Right hindlimb (tissue), 1 donor: ENCODE measurements at regions not wholly inside any gene's neighbourhood (a gene's known extent, or its start where the extent isn't known, plus 50 kb on each side); places are given as distances from the start of the nearest gene placed in this dataset.
"Not testable (repeated sequence)": the region's sequence is repeated elsewhere in the genome, so short reads cannot be mapped to it uniquely, and the experiment has no call there.

ENCODE experiments used
- DNase-seq: peaks from one replicate; pipeline ENCODE4 v3.0.0-alpha.2; 2018

DNA sequence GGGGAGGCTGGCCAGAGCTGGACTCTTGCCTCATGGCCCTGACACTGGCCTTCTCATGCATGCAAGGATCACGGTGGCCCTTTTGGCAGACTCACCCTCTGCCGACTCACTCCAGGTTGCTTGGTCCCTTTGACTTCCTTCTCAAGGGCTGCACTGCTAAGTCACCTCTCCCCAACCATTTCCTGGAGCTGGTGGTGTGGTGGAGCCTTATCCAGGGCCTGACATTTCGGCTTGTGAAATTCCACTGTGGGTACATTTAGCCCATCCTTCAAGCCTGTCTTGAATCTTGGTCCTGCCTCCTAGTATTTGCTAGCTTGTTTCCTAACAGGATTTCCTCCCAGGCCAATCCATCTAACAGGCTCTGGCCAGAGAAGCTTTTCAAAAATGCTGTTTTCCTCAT is 52.6 kb upstream of the JUN start:
- no peak for DNase-seq

DNA sequence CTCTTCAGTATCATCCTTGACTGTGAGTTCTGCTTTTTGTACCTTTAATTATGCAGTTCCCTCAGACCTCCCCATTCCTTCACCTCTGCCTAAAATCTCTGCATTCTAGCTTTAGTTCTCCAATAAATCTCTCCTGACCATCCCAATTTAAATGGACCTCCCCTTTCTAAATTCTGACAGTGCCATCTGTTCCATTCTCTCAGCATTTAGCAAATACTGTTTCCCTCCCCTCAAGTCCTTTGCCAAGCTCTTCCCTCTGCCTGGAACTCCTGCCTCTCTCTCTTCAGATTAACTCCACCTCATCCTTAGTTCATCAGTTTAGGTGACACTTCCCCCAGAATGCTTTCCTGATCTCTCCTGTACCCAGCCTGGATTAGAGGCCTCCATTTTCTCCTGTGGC is 54.0 kb upstream of the JUN start:
- DNase-seq, result no peak

DNA sequence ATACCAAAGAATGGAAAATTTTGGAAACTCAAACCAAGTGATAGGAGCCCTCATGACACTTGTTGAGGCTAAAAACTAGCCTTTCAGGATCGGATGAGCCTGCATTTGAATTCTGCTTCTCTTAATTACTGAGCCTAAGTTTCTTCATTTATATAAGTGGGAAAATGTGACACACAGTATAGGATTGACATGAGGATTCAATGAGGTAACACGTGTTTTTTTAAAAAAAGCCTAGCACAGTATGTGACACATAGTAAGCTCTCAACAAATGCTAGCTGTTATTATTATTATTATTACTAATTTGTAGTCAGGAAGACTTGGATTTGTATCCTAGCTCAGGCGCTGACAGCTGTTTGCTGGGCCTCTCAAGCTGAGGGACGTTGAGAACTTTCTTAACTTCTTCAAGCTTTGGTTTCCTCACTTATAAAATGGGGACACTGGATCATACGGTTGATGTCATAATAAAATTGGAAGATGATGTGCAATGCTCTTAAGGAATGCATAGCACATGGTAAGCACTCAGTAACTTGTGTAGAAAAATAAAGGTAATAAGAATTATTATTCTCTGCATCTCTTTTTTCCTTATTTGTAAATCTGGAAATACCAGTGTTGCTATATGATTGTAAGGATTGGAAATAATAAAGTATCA is 55.4 kb upstream of the JUN start:
- DNase-seq, result no peak

- no peak for DNase-seq
Measured at GRCh38 chr1:58839846-58840835, 56.3 kb upstream of the JUN start.

- DNase-seq, result no peak
Measured at GRCh38 chr1:58841455-58841854, 57.6 kb upstream of the JUN start.

- no peak for DNase-seq
Measured at GRCh38 chr1:58842941-58843340, 59.1 kb upstream of the JUN start.

DNA sequence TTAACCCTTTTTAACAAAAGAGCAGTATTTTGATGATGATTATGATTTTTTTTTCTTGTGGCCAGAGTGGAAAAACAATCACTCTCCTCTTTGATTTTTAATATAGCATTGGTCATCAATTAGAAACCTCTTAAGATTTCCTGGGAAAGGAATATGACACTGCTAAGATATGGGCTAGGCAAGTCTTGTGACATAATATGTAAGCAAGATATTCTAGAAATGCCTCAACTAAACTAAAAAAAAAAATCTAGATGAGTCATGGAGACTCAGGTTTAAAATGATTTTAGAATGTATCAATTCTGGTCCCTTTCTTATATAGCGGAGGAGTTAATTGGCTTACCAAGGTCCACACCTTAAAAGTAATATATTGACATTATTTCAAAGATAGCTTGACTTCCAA is 60.3 kb upstream of the JUN start:
- DNase-seq, result no peak

DNA sequence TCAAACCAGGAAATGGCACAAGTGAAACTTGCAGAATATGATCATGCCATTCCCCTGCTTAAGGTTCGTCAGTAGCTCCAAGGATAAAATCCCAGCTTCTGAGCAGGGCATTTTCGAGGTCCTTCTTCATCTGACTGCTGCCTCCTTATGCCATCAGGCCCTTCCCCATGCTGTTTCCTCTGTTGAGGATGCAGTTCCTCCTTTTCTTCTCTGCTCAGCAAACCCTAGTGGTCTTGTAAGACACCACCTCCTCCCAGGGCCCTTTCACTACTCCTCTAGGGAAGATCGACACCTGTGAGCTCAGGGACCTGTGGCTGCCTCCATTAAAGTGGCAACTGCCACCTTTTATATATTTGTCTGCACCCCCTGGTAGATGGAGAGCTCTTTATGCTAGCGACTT is 62.1 kb upstream of the JUN start:
- no peak for DNase-seq

- DNase-seq, result peak; percentile 54
Measured at GRCh38 chr1:58848818-58849411, 65.1 kb upstream of the JUN start.

DNA sequence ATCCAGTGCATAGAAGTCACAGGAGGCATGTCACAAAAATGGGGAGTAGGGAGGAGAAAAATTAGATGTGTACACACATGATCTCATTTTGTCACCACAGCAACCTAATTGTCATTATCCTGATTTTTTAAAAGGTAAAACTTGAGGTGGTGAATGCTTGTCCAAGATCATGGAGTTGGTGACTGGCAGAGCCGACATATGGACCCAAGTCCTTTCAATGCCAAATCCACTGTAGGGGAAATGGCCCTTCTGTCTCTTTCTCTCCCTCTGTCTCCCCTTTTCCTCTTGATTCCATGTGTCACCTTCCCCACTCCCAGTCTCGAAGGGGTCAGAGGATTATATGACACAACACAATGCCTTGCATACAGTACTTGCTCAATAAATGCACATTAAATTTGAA is 65.7 kb upstream of the JUN start:
- no peak for DNase-seq

GRCh38 chr1:58850636-58851035 is 66.8 kb upstream of the JUN start:
- no peak for DNase-seq

DNA sequence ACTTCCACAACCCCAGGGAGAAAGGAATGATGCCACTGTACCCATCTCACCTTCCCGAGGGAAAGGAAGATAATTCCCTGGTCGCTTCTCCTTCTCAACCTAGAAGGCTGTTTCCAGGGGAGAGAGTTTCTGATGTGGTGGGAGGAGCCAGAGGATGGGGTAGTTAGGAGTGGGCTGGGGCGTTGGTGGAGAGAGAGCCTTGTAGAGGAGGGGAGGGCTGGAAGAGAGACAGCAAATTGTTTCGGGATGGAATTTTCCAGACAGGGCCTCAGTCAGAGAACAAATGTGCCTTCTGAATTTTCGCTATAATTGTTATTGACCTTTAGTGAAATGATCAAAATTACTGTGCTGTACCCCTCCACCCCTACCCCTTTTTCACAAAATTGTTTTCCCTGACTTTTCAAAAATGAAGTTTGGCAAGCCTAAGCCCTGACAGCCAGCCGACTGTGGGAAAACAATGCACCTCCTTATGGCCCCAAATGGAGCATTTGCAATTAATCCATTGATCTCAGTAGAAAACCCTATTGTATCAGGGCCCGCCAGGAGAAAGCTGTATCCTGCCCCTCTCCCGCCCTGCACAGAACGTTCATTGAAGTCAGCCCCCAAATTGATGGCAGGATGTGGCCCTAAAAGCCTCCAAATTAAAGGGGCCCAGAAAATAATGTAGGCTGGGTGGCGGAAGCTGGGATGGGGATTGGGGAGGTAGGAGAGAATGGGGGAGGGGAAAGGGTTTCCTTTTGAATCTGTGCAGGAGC is 69.1 kb upstream of the JUN start:
- no peak for DNase-seq

DNA sequence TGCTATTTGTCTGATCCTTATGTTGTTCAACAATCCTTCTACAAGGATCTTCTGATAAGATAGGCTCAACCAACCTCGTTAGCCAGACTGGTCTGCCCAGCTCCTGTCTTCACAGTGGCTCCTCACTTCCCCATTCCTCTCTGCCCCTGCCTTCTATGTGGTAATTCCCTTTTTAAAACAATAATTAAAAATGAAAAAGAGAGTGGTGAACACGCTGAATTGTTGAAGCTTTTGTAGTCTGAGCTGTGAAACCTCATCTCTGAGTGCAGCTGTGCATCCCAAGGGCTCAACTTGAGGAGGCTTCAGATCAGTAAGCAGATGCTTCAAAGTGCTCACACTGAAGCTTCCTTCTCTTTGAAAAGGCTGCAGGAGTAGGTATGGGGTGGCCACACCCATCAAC is 70.7 kb upstream of the JUN start:
- DNase-seq, result no peak

- no peak for DNase-seq
Measured at GRCh38 chr1:58855274-58856165, 71.7 kb upstream of the JUN start.

DNA sequence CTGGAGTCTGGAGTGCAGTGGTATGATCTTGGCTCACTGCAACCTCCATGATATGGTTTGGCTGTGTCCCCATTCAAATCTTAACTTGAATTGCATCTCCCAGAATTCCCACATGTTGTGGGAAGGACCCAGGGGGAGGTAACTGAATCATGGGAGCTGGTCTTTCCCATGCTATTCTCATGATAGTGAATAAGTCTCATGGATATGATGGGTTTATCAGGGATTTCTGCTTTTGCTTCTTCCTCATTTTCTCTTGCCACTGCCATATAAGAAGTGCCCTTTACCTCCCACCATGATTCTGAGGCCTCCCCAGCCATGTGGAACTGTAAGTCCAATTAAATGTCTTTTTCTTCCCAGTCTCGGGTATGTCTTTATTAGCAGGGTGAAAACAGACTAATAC is 72.4 kb upstream of the JUN start:
- DNase-seq, result not testable (repeated sequence)

GRCh38 chr1:58857680-58858673 is 74.1 kb upstream of the JUN start:
- DNase-seq, result no peak

DNA sequence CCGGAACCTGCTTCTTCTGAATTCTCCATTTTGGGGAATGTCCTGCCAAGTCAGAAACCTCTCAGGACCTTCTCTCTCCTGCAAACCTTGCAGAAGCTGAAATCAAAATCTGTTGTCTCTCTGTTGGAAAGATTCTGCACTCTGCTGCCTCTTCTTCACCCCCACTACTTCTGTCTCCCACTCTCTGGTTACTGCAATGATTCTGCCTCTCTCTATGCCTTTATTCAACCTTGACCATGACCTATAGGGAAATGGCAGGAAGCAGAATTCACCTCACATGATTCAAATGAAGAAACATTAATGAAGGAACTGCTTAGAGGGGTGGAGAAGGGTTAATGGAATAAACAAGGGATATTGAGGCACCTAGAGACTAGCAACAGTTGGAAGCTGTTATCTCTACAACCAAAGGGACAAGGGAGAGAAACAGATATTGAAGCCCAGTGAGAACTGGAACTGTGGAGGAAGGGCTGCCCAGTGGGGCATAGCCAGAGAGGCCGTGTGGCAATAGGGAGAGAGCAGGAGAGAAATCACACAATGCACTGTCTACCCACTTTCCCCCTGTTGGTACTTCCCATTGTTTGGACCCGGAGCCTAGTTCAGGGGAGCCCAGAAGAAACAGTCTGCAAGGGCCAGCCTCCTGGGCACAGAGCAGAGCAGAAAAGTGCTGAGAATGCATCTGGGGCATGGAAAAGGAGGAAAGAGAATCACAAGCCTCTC is 76.1 kb upstream of the JUN start:
- no peak for DNase-seq

DNA sequence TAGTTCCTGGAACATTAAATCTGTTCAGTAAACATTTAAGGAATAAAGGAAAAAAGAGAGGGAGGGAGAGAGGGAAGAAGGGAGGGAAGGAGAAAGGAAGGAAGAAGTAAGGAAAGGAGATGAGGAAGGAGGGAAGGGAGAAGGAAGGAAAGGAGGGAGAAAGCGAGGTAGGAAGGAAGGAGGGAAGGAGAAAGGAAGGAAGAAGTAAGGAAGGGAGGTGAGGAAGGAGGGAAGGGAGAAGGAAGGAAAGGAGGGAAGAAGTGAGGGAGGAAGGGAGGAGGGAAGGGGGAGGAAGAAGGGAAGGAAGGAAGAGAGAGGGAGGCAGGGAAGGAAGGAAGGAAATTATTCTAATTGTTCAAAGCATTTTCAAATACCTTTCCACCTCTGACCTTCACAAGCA is 77.2 kb upstream of the JUN start:
- no peak for DNase-seq

DNA sequence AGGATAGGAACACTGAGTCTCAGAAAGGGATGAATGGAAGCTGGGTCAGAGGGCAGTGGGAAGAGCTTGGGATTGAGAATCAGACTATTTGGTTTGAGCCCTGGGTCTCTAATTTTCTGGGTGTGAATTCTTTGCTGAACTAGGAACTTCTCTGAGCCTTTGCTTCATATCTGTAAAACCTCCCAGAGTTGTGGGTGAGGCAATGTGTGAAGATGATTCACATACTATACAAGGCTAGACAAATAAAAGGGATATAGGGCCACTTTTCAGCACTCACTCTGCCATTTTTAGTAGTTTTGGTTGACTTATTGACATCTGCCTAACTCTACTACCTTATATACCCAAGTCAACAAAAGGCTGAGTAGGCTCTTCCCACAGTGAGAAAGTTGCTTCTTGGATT is 77.7 kb upstream of the JUN start:
- no peak for DNase-seq

GRCh38 chr1:58862728-58863385 is 79.0 kb upstream of the JUN start:
- DNase-seq, result no peak
